ENCODE measurements at regions not wholly inside any gene's neighbourhood (a gene's known extent, or its start where the extent isn't known, plus 50 kb on each side); places are given as distances from the start of the nearest gene placed in this dataset.

DNA sequence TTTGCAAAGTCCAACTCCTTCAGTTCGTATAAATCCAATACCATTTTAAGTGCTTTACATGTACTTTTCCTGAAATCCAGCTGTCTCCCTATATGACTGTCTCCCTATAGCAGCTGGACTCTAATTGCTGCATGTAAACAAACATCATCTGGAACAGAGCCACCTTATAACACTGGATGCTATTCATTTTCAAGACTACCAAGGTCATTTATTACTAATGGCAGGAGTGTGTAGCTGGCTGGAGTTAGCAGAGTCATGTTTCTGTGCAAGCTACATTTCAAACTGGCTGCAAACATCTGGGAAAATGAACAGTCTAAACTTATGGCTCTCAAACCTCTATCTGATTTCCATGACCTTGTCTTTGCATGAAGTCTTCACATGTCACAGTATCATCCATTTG, 575.2 kb downstream of the PIK3C3 start:
- no peak for TF ChIP-seq POLR2AphosphoS5 (IDR thresholded peaks at IDR 0.05; ENCODE audit: low read depth, low read length)
- TF ChIP-seq SPI1 (IDR thresholded peaks at IDR 0.05; ENCODE audit: low read depth, low read length) = no peak
- no peak for TF ChIP-seq PAX5 (IDR thresholded peaks at IDR 0.05; ENCODE audit: insufficient read depth, low read length, severe bottlenecking)
- no peak for TF ChIP-seq POU2F2 (IDR thresholded peaks at IDR 0.05; ENCODE audit: low read depth, low read length)
- DNase-seq (ENCODE audit: insufficient read length, low spot score) = no peak
- FAIRE-seq = no peak

DNA sequence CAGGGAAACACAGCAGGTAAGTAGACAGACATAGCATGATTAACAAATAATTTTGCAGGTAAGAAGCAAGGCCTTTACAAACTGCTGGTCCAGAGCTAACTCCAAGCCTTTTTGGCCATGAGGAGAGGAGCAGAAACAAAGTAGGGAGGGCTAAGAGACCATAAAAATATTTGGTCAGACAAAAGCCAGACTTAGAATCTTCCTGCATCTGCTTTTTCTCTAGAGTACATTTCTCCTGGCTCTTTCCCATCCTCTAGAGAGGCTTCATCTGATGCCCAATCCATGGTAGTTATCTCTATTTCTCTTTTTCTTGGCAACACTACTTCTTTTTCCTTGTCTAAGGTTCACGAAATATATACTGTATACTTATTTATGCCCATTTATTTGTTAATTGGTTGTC, 577.1 kb downstream of the PIK3C3 start:
- TF ChIP-seq POLR2AphosphoS5 (IDR thresholded peaks at IDR 0.05; ENCODE audit: low read depth, low read length) = no peak
- no peak for TF ChIP-seq PAX5 (IDR thresholded peaks at IDR 0.05; ENCODE audit: insufficient read depth, low read length, severe bottlenecking)
- no peak for TF ChIP-seq POU2F2 (IDR thresholded peaks at IDR 0.05; ENCODE audit: low read depth, low read length)
- FAIRE-seq = no peak
- no peak for DNase-seq (ENCODE audit: insufficient read length, low spot score)

DNA sequence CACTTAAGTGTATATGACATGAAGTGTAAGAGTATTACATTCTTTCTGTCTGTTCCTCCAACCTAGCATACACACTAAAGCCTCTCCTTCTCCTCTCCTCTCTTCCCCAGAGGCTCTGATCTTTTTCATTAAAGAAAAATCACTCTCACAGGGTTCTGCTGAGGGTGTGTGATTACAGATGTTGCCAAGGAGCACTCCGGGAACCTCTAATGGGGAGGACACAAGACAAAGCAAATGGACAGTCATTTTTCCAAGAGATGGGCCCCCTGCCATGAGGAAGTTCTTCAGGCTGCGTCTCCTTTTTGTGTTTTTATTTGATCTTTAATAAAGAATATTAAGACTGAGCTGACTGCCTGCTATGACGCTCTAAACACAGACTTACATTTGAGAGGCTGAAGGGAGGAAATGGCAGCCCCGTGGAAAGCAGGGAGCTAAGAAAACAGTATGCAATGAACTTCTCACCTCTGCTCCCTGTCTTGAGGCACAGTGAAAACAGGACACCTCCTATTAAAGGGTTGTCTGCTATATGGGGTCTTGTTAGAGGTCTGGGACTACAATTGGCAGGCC, 578.1 kb downstream of the PIK3C3 start:
- FAIRE-seq (no peak), DNase-seq (ENCODE audit: insufficient read length, low spot score) (no peak)
- TF ChIP-seq POU2F2 (IDR thresholded peaks at IDR 0.05; ENCODE audit: low read depth, low read length) (no peak), SPI1 (IDR thresholded peaks at IDR 0.05; ENCODE audit: low read depth, low read length) (no peak), POLR2A (IDR thresholded peaks at IDR 0.05; ENCODE audit: low read depth, low read length) (no peak), TAF1 (IDR thresholded peaks at IDR 0.05; ENCODE audit: low read depth, low read length) (no peak), PAX5 (IDR thresholded peaks at IDR 0.05; ENCODE audit: insufficient read depth, low read length, severe bottlenecking) (no peak), POLR2AphosphoS5 (IDR thresholded peaks at IDR 0.05; ENCODE audit: low read depth, low read length) (no peak)

DNA sequence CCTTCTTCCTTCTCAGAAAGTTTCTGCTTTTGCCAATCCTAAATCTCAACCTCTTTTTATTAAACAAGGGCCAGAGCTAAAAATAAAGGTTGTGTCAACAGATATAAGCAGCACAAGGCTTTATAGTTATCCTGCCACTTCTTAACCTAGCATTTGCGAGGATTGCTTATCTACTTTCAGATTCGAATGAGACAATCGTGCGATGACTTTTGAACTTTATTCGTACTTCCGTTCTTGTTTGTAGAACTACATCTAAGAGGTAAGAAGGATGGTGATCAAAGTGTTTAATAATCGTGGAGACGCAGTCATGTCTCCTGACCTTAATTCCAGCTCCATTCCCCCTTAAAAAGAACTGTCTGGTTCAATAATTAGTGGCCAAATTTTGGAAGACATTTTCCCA, 578.6 kb downstream of the PIK3C3 start:
- no peak for DNase-seq (ENCODE audit: insufficient read length, low spot score)
- TF ChIP-seq POLR2AphosphoS5 (IDR thresholded peaks at IDR 0.05; ENCODE audit: low read depth, low read length) (no peak), POU2F2 (IDR thresholded peaks at IDR 0.05; ENCODE audit: low read depth, low read length) (no peak), TAF1 (IDR thresholded peaks at IDR 0.05; ENCODE audit: low read depth, low read length) (no peak), PAX5 (IDR thresholded peaks at IDR 0.05; ENCODE audit: insufficient read depth, low read length, severe bottlenecking) (no peak), SPI1 (IDR thresholded peaks at IDR 0.05; ENCODE audit: low read depth, low read length) (no peak), POLR2A (IDR thresholded peaks at IDR 0.05; ENCODE audit: low read depth, low read length) (no peak)
- no peak for FAIRE-seq

DNA sequence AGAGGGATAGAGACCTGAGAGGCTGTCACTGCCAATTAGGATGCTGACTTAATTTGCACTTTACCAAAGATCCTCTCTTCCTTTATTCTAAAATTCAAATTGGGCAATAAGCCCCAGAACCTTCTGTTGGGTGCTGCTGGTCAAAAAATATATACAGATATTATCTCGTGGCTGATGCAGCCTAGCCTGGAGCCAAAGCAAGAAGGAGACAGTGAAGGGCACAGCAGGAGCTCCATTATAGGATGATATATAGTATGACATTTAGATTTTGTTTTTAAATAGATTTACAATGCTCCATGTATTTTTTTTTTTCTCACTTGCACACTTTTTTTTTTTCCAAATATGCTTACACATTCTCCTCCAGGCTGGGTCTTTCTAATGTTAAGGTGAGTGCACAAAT, 579.3 kb downstream of the PIK3C3 start:
- no peak for FAIRE-seq
- no peak for TF ChIP-seq POLR2A (IDR thresholded peaks at IDR 0.05; ENCODE audit: low read depth, low read length)
- no peak for TF ChIP-seq POU2F2 (IDR thresholded peaks at IDR 0.05; ENCODE audit: low read depth, low read length)
- no peak for TF ChIP-seq POLR2AphosphoS5 (IDR thresholded peaks at IDR 0.05; ENCODE audit: low read depth, low read length)
- no peak for TF ChIP-seq TAF1 (IDR thresholded peaks at IDR 0.05; ENCODE audit: low read depth, low read length)
- no peak for TF ChIP-seq SPI1 (IDR thresholded peaks at IDR 0.05; ENCODE audit: low read depth, low read length)
- no peak for DNase-seq (ENCODE audit: insufficient read length, low spot score)

DNA sequence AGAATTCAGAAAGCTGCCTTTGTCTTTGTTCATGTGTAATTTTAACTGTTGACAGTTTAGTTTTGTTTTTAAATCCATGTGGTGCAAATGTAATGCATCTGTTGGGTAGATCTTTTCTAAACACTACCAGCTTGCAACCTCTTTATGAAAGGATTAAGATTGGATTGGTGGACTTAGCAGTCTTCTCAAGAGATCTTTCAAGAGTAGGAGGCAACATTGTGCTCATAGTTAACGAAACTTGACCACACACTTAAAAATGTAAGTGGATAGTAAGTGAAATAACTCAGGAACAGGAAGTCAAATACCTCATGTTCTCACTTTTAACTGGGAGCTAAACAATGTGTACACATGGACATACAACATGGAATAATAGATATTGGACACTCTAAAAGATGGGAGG, 579.0 kb downstream of the RIT2 start:
- DNase-seq (ENCODE audit: insufficient read length, low spot score) = no peak
- no peak for FAIRE-seq
- no peak for TF ChIP-seq POLR2A (IDR thresholded peaks at IDR 0.05; ENCODE audit: low read depth, low read length)
- TF ChIP-seq TAF1 (IDR thresholded peaks at IDR 0.05; ENCODE audit: low read depth, low read length) = no peak
- no peak for TF ChIP-seq PAX5 (IDR thresholded peaks at IDR 0.05; ENCODE audit: insufficient read depth, low read length, severe bottlenecking)
- no peak for TF ChIP-seq POLR2AphosphoS5 (IDR thresholded peaks at IDR 0.05; ENCODE audit: low read depth, low read length)
- TF ChIP-seq SPI1 (IDR thresholded peaks at IDR 0.05; ENCODE audit: low read depth, low read length) = no peak
- no peak for TF ChIP-seq POU2F2 (IDR thresholded peaks at IDR 0.05; ENCODE audit: low read depth, low read length)

DNA sequence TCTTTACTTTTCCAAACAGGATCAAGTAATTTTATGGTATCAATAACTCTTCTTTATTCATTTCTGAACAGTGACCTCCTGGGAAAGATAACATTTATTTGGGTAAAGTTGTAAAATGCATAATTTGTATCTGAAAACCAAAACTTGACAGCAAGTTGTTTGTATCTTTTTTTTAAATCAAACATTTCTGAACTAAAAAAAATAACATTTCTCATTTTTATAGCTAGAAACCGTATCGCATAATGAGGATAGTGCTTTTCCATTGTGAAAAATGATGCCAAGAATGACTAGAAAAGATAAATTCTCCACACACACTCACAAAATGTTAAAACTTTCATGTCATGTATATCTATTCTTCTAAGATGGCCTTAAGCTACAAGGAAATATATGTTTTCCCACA, 578.2 kb downstream of the RIT2 start:
- no peak for FAIRE-seq
- no peak for DNase-seq (ENCODE audit: insufficient read length, low spot score)
- TF ChIP-seq TAF1 (IDR thresholded peaks at IDR 0.05; ENCODE audit: low read depth, low read length) (no peak), POLR2AphosphoS5 (IDR thresholded peaks at IDR 0.05; ENCODE audit: low read depth, low read length) (no peak), POLR2A (IDR thresholded peaks at IDR 0.05; ENCODE audit: low read depth, low read length) (no peak), SPI1 (IDR thresholded peaks at IDR 0.05; ENCODE audit: low read depth, low read length) (no peak), PAX5 (IDR thresholded peaks at IDR 0.05; ENCODE audit: insufficient read depth, low read length, severe bottlenecking) (no peak), POU2F2 (IDR thresholded peaks at IDR 0.05; ENCODE audit: low read depth, low read length) (no peak)

GRCh38 chr18:42544901-42545300, 570.6 kb downstream of the RIT2 start:
- FAIRE-seq = no peak
- TF ChIP-seq POU2F2 (IDR thresholded peaks at IDR 0.05; ENCODE audit: low read depth, low read length) (no peak), POLR2A (IDR thresholded peaks at IDR 0.05; ENCODE audit: low read depth, low read length) (no peak), POLR2AphosphoS5 (IDR thresholded peaks at IDR 0.05; ENCODE audit: low read depth, low read length) (no peak), SPI1 (IDR thresholded peaks at IDR 0.05; ENCODE audit: low read depth, low read length) (no peak), TAF1 (IDR thresholded peaks at IDR 0.05; ENCODE audit: low read depth, low read length) (no peak), PAX5 (IDR thresholded peaks at IDR 0.05; ENCODE audit: insufficient read depth, low read length, severe bottlenecking) (no peak)
- no peak for DNase-seq (ENCODE audit: insufficient read length, low spot score)

DNA sequence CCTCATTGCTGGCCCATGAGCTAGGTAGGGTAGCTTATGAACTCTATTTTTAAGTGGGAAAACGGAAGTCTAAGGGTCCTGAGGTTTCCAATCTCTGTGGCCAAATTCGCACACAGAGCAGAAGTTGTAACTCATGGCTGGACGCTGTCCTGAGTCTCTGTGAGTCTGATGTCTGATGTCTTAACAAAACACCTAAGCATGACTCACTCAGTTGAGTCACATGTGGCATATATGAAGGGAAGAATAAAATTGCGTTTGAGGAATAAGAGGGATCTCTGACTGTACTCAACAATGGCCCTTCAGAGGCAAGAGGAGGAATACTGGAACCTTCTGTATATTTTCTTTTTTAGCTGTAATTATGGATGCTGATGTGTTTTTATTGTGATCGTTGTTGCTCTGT, 569.7 kb downstream of the RIT2 start:
- DNase-seq (ENCODE audit: insufficient read length, low spot score) (no peak), FAIRE-seq (no peak)
- TF ChIP-seq SPI1 (IDR thresholded peaks at IDR 0.05; ENCODE audit: low read depth, low read length) (no peak), TAF1 (IDR thresholded peaks at IDR 0.05; ENCODE audit: low read depth, low read length) (no peak), POU2F2 (IDR thresholded peaks at IDR 0.05; ENCODE audit: low read depth, low read length) (no peak), POLR2AphosphoS5 (IDR thresholded peaks at IDR 0.05; ENCODE audit: low read depth, low read length) (no peak), POLR2A (IDR thresholded peaks at IDR 0.05; ENCODE audit: low read depth, low read length) (no peak), PAX5 (IDR thresholded peaks at IDR 0.05; ENCODE audit: insufficient read depth, low read length, severe bottlenecking) (no peak)

- DNase-seq (ENCODE audit: insufficient read length, low spot score) = no peak
- FAIRE-seq = no peak
- TF ChIP-seq TAF1 (IDR thresholded peaks at IDR 0.05; ENCODE audit: low read depth, low read length) = no peak
Observed at GRCh38 chr18:42548493-42548892, 567.0 kb downstream of the RIT2 start.
